Progenitor cell of endocrine pancreas (in vitro differentiated cells): ENCODE measurements at regions not wholly inside any gene's neighbourhood (a gene's known extent, or its start where the extent isn't known, plus 50 kb on each side); places are given as distances from the start of the nearest gene placed in this dataset.

Source experiments
- DNase-seq: peaks from one replicate; pipeline ENCODE4 v3.0.0; 2021; ENCODE audit warnings: low spot score; ENCODE audit not compliant: unreplicated experiment
- H3K27ac Mint-ChIP-seq: 2 replicates; pipeline ENCODE4 v1.8.0; 2021; ENCODE audit warnings: mild to moderate bottlenecking, moderate library complexity, mixed read lengths
- H3K27me3 Mint-ChIP-seq: 2 replicates; pipeline ENCODE4 v1.8.0; 2021; ENCODE audit warnings: mixed read lengths
- H3K36me3 Mint-ChIP-seq: 2 replicates; pipeline ENCODE4 v1.8.0; 2022; ENCODE audit warnings: mixed read lengths; ENCODE audit not compliant: insufficient read depth
- H3K4me1 Mint-ChIP-seq: 2 replicates; pipeline ENCODE4 v1.8.0; 2021; ENCODE audit warnings: low read depth, mixed read lengths
- H3K4me3 Mint-ChIP-seq: 2 replicates; pipeline ENCODE4 v1.8.0; 2021; ENCODE audit warnings: low read depth, mild to moderate bottlenecking, moderate library complexity, mixed read lengths
- H3K9me3 Mint-ChIP-seq: 2 replicates; pipeline ENCODE4 v1.8.0; 2021; ENCODE audit warnings: low read depth, mixed read lengths
- CTCF ChIP-seq: fragments of 200-600 bp; sonication (generic); IDR thresholded peaks from one replicate; pipeline ENCODE4 v1.5.0; 2021; ENCODE audit warnings: antibody characterized with exemption, mild to moderate bottlenecking; ENCODE audit not compliant: unreplicated experiment

- DNase-seq, result no peak
- peak overlapping the region; percentile 63 for H3K27ac Mint-ChIP-seq
- no peak for TF ChIP-seq CTCF
- H3K4me3 Mint-ChIP-seq, result peak overlapping the region; percentile 56
- H3K27me3 Mint-ChIP-seq, result no peaks in the 10 kb centered on the region
- H3K4me1 Mint-ChIP-seq, result peaks cover 9% of the 10 kb centered on the region
- peaks cover 25% of the 10 kb centered on the region for H3K9me3 Mint-ChIP-seq
- H3K36me3 Mint-ChIP-seq, result peaks cover 13% of the 10 kb centered on the region
These were observed 90.3 kb upstream of the CDK6 start for GRCh38 chr7:92926697-92927044.

- peak overlapping the region; percentile 63 for H3K27ac Mint-ChIP-seq
- H3K9me3 Mint-ChIP-seq, result peaks cover 27% of the 10 kb centered on the region
These were observed 89.7 kb upstream of the CDK6 start for GRCh38 chr7:92925876-92926696.

GRCh38 chr7:92924800-92925199 is 88.4 kb upstream of the CDK6 start:
- Mint-ChIP-seq H3K9me3 (peaks cover 29% of the 10 kb centered on the region), H3K27me3 (no peaks in the 10 kb centered on the region)

More at GRCh38 chr7:92925876-92926696, 89.7 kb upstream of the CDK6 start:
- no peaks in the 10 kb centered on the region for H3K27me3 Mint-ChIP-seq
- H3K4me3 Mint-ChIP-seq, result no peak overlapping the region
- peaks cover 9% of the 10 kb centered on the region for H3K4me1 Mint-ChIP-seq
- H3K36me3 Mint-ChIP-seq, result peaks cover 13% of the 10 kb centered on the region
- peak; percentile 35 for DNase-seq
- no peak for TF ChIP-seq CTCF

GRCh38 chr7:92917230-92917629 is 80.9 kb upstream of the CDK6 start:
- Mint-ChIP-seq H3K27me3 (no peaks in the 10 kb centered on the region), H3K36me3 (peaks cover 6% of the 10 kb centered on the region), H3K4me3 (no peak overlapping the region), H3K9me3 (peaks cover 13% of the 10 kb centered on the region), H3K4me1 (peaks cover 13% of the 10 kb centered on the region), H3K27ac (peak overlapping the region; percentile 90)
- no peak for DNase-seq
- no peak for TF ChIP-seq CTCF

More at GRCh38 chr7:92924800-92925199, 88.4 kb upstream of the CDK6 start:
- DNase-seq, result no peak
- TF ChIP-seq CTCF, result no peak
- Mint-ChIP-seq H3K4me3 (no peak overlapping the region), H3K36me3 (peaks cover 18% of the 10 kb centered on the region), H3K4me1 (peaks cover 9% of the 10 kb centered on the region), H3K27ac (no peak overlapping the region)

- Mint-ChIP-seq H3K4me3 (no peak overlapping the region), H3K36me3 (peaks cover 5% of the 10 kb centered on the region), H3K4me1 (peaks cover 13% of the 10 kb centered on the region), H3K27ac (peak overlapping the region; percentile 90), H3K27me3 (no peaks in the 10 kb centered on the region), H3K9me3 (peaks cover 13% of the 10 kb centered on the region)
- no peak for TF ChIP-seq CTCF
- no peak for DNase-seq
These were observed 80.4 kb upstream of the CDK6 start for GRCh38 chr7:92916770-92917224.
